ENCODE measurements at regions not wholly inside any gene's neighbourhood (a gene's known extent, or its start where the extent isn't known, plus 50 kb on each side); places are given as distances from the start of the nearest gene placed in this dataset.

DNA sequence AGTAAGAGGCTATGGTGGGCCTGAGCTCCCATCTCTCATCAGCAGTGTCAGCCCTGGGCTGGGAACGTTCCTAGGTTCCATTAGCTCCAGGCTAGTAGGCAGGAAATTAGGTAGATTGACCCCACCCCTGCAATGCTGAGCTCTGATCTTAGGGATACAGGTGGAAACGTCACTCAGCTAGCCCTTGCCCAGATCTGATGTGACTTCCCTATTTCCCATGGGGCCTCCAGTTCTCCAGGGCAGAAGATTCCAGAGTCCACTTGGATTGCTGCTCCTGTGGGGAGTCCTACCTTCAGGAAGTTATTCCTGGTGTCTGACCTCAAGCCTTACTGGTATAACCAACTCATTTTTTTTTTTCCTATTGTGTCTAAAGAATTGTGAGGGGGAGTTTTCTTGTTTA is 81.1 kb downstream of the EFNB1 start:
- Histone ChIP-seq H3K4me3 (ENCODE audit: low read depth, low read length) (no peak overlapping the region), H3K27me3 (ENCODE audit: control insufficient read depth, insufficient read depth, low read length) (no peaks in the 10 kb centered on the region; the same call in 1 of the 2 replicates), H3K27ac (ENCODE audit: low read depth, low read length) (no peak overlapping the region), H3K9me3 (ENCODE audit: control insufficient read depth, insufficient read depth, low read length) (no peaks in the 10 kb centered on the region; the same call in 1 of the 2 replicates), H3K9ac (ENCODE audit: low read depth, low read length) (no peak overlapping the region), H3K36me3 (ENCODE audit: control insufficient read depth, insufficient read depth, low read length) (no peaks in the 10 kb centered on the region), H3K4me1 (ENCODE audit: control insufficient read depth, insufficient read depth, low read length) (peaks cover 17% of the 10 kb centered on the region)

DNA sequence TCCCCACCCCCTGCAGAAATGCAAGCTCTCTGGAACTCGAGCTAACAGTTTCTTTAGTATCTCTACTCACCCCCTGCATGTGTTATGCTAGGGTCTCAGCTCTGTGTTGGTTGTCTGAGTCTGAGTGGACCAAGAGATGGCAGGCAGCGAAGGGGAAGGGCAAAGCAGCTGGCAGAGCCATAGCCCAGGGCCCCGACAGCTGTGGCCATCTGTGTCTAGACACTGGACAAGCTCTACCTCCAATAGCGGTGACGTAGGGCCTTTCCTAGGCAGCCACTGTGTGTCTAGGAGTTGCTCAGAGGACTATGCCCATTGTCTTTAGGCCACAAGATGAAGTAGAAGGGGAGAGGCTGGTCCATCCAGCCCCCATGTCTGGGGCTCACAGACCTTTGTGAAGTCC is 79.2 kb downstream of the EFNB1 start:
- peaks cover 6% of the 10 kb centered on the region; the same call in 1 of the 2 replicates for H3K9me3 ChIP-seq (ENCODE audit: control insufficient read depth, insufficient read depth, low read length)
- H3K27me3 ChIP-seq (ENCODE audit: control insufficient read depth, insufficient read depth, low read length): no peaks in the 10 kb centered on the region; the same call in 1 of the 2 replicates
- no peaks in the 10 kb centered on the region for H3K36me3 ChIP-seq (ENCODE audit: control insufficient read depth, insufficient read depth, low read length)
- H3K4me1 ChIP-seq (ENCODE audit: control insufficient read depth, insufficient read depth, low read length): peaks cover 4% of the 10 kb centered on the region
- no peak overlapping the region for H3K27ac ChIP-seq (ENCODE audit: low read depth, low read length)
- no peak overlapping the region for H3K4me3 ChIP-seq (ENCODE audit: low read depth, low read length)
- no peak overlapping the region for H3K9ac ChIP-seq (ENCODE audit: low read depth, low read length)

DNA sequence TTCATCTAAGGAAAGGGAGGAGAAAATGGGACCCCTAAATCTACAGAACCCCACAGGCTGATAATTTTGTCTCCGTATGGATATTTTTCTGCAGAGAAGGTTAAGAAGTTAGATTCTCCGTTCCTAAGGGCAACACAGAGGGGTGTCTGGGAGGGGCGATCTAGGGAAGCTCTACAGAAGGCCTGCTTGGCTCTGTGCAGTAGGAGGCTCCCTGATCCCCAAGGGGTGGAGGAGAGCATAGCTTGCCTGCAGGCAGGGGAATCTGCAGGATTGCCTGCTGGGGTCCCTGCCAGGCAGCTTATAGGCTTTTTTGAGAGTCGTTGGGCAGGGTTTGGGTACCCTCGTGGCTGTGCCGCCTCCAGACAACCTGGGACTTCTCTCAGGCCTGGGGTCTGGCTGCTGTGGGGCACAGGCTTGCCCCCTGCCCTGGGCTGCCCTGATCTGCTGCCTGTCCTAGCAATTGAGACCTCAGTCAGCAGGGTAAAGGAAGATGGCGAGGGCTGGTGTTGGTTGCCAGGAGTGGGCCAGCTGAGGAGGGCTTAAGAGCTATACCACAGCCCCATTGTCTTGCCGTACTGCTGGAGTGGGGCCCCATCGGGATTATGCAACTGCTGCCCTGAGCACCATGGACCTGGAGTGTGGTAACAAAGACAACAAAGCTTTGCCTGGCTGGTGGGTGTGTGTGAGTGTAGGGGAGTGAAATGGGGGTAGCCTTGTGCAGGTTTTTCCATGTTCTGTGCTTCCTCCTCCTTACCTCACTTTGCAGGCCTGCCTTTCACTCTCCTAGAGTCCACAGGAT is 74.1 kb downstream of the EFNB1 start:
- H3K9me3 ChIP-seq (ENCODE audit: control insufficient read depth, insufficient read depth, low read length): peaks cover 13% of the 10 kb centered on the region; the same call in 1 of the 2 replicates
- H3K9ac ChIP-seq (ENCODE audit: low read depth, low read length): no peak overlapping the region
- no peaks in the 10 kb centered on the region for H3K36me3 ChIP-seq (ENCODE audit: control insufficient read depth, insufficient read depth, low read length)
- H3K27me3 ChIP-seq (ENCODE audit: control insufficient read depth, insufficient read depth, low read length): no peaks in the 10 kb centered on the region; the same call in 1 of the 2 replicates
- H3K27ac ChIP-seq (ENCODE audit: low read depth, low read length): peak overlapping the region; percentile 42
- H3K4me1 ChIP-seq (ENCODE audit: control insufficient read depth, insufficient read depth, low read length): peaks cover 5% of the 10 kb centered on the region; the same call in 1 of the 2 replicates
- H3K4me3 ChIP-seq (ENCODE audit: low read depth, low read length): no peak overlapping the region

DNA sequence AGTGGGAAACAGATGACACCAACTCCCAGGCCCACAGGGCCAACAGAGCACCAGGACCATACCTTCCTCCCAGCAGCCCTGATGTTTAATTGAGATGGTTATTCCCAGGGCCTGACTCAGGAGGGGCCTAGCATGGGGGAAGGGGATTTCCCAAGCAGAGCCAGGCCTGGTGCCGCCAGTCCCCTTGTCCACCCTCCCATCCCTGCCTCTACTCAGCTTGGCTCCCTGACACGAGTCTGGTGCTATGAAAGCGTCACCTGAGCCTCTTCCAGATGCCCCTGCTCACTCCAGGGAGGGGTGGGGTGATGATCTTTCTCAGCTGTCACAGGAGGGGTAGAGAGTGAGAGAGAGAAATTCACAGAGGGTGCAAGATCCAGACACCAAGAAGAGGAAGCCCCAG is 72.7 kb downstream of the EFNB1 start:
- Histone ChIP-seq H3K27ac (ENCODE audit: low read depth, low read length) (no peak overlapping the region), H3K9ac (ENCODE audit: low read depth, low read length) (no peak overlapping the region), H3K9me3 (ENCODE audit: control insufficient read depth, insufficient read depth, low read length) (peaks cover 13% of the 10 kb centered on the region; the same call in 1 of the 2 replicates), H3K27me3 (ENCODE audit: control insufficient read depth, insufficient read depth, low read length) (no peaks in the 10 kb centered on the region; the same call in 1 of the 2 replicates), H3K4me1 (ENCODE audit: control insufficient read depth, insufficient read depth, low read length) (peaks cover 5% of the 10 kb centered on the region; the same call in 1 of the 2 replicates), H3K36me3 (ENCODE audit: control insufficient read depth, insufficient read depth, low read length) (no peaks in the 10 kb centered on the region), H3K4me3 (ENCODE audit: low read depth, low read length) (no peak overlapping the region)

DNA sequence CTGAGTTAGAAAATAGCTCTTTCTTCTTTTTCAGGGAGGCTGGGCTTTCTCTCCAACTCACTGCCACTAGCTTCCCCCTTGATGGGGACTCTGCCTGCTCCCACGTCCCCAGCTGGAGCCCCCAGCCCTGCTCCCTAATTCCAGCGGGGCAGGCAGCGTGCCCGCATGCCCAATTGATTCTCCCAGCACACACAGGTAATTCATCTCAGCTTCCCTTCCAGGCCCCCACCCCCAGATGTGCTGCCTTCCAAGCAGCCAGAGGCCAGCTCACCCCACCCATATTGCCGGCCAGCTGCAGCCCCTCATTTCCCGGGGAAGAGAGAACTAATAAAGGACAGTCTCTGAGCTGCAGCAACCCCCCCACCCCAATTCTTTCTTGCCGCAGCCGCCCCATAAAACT is 69.8 kb downstream of the EFNB1 start:
- Histone ChIP-seq H3K27ac (ENCODE audit: low read depth, low read length) (no peak overlapping the region), H3K36me3 (ENCODE audit: control insufficient read depth, insufficient read depth, low read length) (no peaks in the 10 kb centered on the region), H3K9me3 (ENCODE audit: control insufficient read depth, insufficient read depth, low read length) (peaks cover 18% of the 10 kb centered on the region), H3K27me3 (ENCODE audit: control insufficient read depth, insufficient read depth, low read length) (peaks cover 20% of the 10 kb centered on the region), H3K4me1 (ENCODE audit: control insufficient read depth, insufficient read depth, low read length) (peaks cover 8% of the 10 kb centered on the region; the same call in 1 of the 2 replicates), H3K9ac (ENCODE audit: low read depth, low read length) (no peak overlapping the region), H3K4me3 (ENCODE audit: low read depth, low read length) (no peak overlapping the region)

DNA sequence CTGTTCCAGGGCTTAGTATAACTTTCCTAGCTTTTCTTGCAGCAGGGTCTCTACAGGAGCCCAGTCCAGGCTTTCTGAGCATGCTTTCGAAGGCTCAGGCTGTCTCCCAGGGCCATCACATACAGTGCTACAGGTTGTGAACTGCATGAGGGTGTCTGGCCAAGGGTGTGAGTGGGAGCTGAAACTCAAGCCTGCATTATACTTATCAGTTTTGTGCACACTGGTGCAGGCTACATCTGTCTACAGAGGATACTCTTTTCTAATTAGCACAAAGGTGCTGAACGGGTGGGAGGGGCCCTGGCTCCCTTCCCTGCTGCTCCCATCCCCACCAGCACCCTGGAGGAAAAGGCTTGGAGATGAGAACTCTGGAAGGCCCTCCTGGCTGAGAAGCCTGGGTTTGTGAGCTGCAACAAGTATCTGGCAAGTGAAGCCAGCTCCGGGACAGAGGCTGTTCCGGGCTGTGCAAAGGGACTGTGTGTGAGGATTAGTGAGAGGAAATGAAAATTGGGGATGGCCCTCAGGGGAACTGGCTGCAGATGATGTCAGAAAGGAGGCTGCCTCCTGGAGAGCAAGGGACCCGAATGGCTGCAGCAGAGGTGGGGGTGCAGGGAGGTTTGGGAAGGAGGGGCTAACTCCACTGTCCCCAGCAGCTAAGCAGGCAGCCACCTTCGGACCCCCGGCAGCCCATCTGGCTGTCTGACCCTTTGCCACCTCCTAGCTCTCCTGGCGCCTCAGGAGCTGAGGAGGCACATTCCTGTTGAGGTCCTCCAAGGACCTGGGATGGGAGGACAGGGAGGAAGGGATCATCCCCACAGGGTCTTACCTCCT is 68.5 kb downstream of the EFNB1 start:
- Histone ChIP-seq H3K4me3 (ENCODE audit: low read depth, low read length) (no peak overlapping the region), H3K9ac (ENCODE audit: low read depth, low read length) (no peak overlapping the region), H3K4me1 (ENCODE audit: control insufficient read depth, insufficient read depth, low read length) (peaks cover 8% of the 10 kb centered on the region), H3K9me3 (ENCODE audit: control insufficient read depth, insufficient read depth, low read length) (peaks cover 11% of the 10 kb centered on the region), H3K36me3 (ENCODE audit: control insufficient read depth, insufficient read depth, low read length) (no peaks in the 10 kb centered on the region), H3K27ac (ENCODE audit: low read depth, low read length) (no peak overlapping the region), H3K27me3 (ENCODE audit: control insufficient read depth, insufficient read depth, low read length) (peaks cover 29% of the 10 kb centered on the region)

DNA sequence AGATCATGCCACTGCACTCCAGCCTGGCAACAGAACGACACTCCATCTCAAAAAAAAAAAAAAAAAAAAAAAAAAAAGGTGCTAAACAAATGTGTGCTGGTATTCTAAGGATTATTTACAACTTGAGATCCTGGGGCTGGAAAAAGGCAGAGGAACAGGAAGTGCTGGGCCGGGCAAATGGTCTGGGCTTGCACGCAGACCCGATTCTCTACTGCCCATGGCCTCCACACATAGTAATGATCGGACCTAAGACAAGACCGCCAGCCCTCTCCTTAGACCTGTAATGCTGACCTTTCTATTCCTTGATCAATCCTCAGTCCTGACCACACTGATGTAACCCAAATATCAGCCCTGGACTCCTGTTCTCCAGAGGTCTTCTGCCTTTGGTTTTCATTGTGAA is 67.8 kb downstream of the EFNB1 start:
- Histone ChIP-seq H3K9ac (ENCODE audit: low read depth, low read length) (no peak overlapping the region), H3K27ac (ENCODE audit: low read depth, low read length) (no peak overlapping the region), H3K9me3 (ENCODE audit: control insufficient read depth, insufficient read depth, low read length) (peaks cover 11% of the 10 kb centered on the region), H3K36me3 (ENCODE audit: control insufficient read depth, insufficient read depth, low read length) (no peaks in the 10 kb centered on the region), H3K27me3 (ENCODE audit: control insufficient read depth, insufficient read depth, low read length) (peaks cover 29% of the 10 kb centered on the region), H3K4me3 (ENCODE audit: low read depth, low read length) (no peak overlapping the region), H3K4me1 (ENCODE audit: control insufficient read depth, insufficient read depth, low read length) (peaks cover 8% of the 10 kb centered on the region)

DNA sequence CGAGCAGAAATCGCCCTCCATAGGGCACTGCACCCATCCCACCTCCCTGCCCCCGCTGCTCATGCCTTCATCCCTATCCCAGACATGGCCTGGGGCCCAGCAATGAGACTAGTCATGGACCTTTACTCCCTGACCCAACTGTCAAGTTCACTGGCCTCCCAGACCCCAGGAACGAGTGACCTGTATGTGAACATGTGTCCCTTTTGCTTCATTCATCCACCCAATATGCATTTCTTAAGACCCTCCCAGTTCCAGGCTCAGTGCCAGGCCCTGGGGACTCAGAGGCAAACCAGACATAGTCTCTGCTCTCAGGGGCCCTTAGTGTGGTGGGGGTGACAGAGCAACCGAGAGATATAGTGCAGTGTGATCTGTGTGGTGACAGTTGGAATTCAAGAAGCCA is 67.0 kb downstream of the EFNB1 start:
- peaks cover 8% of the 10 kb centered on the region for H3K4me1 ChIP-seq (ENCODE audit: control insufficient read depth, insufficient read depth, low read length)
- H3K27ac ChIP-seq (ENCODE audit: low read depth, low read length): no peak overlapping the region
- peaks cover 11% of the 10 kb centered on the region for H3K9me3 ChIP-seq (ENCODE audit: control insufficient read depth, insufficient read depth, low read length)
- no peak overlapping the region for H3K9ac ChIP-seq (ENCODE audit: low read depth, low read length)
- peaks cover 29% of the 10 kb centered on the region for H3K27me3 ChIP-seq (ENCODE audit: control insufficient read depth, insufficient read depth, low read length)
- no peak overlapping the region for H3K4me3 ChIP-seq (ENCODE audit: low read depth, low read length)
- H3K36me3 ChIP-seq (ENCODE audit: control insufficient read depth, insufficient read depth, low read length): no peaks in the 10 kb centered on the region

DNA sequence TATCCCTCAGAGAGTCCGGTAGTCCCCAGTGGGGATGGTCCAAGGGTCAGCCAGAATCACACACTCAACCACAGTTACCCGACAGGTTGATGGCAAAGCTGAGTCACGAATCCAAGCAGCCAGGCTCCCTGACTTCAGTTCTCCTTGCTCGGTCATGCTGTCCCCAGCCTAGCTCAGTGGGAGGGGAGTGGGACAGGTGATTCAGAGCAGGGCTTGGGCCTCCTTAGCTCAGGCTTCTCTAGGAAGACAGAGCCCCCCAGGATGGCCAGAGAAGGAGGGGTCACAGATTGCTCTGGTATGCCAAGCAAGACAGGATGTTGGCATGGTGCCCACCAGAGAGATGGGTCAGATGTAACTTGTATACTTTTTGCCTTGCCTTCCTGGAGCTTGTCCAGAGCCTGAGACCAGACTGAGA is 66.5 kb downstream of the EFNB1 start:
- Histone ChIP-seq H3K9ac (ENCODE audit: low read depth, low read length) (no peak overlapping the region), H3K36me3 (ENCODE audit: control insufficient read depth, insufficient read depth, low read length) (no peaks in the 10 kb centered on the region), H3K4me1 (ENCODE audit: control insufficient read depth, insufficient read depth, low read length) (peaks cover 8% of the 10 kb centered on the region), H3K27ac (ENCODE audit: low read depth, low read length) (peak overlapping the region; percentile 6), H3K9me3 (ENCODE audit: control insufficient read depth, insufficient read depth, low read length) (peaks cover 11% of the 10 kb centered on the region), H3K4me3 (ENCODE audit: low read depth, low read length) (no peak overlapping the region), H3K27me3 (ENCODE audit: control insufficient read depth, insufficient read depth, low read length) (peaks cover 29% of the 10 kb centered on the region)

DNA sequence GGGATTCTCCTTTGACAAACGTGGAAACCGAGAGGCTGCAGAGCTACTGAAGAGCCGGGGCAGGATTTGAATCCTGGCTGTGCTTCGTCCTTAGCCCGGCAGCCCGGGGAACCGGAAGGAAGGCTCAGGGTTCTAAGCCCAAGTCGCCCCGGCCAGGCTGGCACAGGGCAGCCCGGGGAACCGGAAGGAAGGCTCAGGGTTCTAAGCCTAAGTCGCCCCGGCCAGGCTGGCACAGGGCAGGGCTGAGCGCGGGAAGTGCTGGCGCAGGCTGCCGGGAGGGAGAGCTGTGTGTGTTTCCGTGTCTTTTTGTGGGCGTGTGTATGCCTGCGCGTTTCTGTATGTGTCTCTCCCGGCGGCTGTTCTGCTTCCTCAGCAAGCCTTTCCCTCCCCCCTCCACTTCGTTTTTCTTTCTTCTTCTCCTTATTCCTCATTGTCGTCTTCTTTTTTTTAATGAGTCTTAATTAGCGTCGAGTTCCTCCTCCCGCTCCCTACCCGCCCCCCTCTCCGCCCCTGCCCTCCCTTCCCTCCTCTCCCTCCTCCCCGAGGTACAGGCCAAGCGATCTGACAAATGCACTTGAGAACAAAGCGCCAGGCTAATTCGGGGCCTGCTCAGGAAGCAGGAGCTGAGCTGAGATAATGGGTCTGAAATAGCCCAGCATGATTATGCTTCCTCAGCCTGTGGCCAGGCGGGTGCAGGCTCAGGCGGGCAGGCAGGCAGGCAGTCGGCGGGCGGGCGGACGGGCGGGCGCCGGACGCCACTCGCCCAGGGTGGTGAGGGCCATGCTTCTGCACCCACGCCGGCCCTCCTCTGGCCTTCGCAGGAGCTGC is 65.9 kb downstream of the EFNB1 start:
- Histone ChIP-seq H3K27ac (ENCODE audit: low read depth, low read length) (peak overlapping the region; percentile 6), H3K4me1 (ENCODE audit: control insufficient read depth, insufficient read depth, low read length) (peaks cover 8% of the 10 kb centered on the region), H3K27me3 (ENCODE audit: control insufficient read depth, insufficient read depth, low read length) (peaks cover 29% of the 10 kb centered on the region), H3K9me3 (ENCODE audit: control insufficient read depth, insufficient read depth, low read length) (peaks cover 11% of the 10 kb centered on the region), H3K36me3 (ENCODE audit: control insufficient read depth, insufficient read depth, low read length) (no peaks in the 10 kb centered on the region), H3K4me3 (ENCODE audit: low read depth, low read length) (peak overlapping the region; percentile 48), H3K9ac (ENCODE audit: low read depth, low read length) (no peak overlapping the region)

All from HUES48 (cell line).